Heart right ventricle (tissue), 16 donors: ENCODE measurements at regions not wholly inside any gene's neighbourhood (a gene's known extent, or its start where the extent isn't known, plus 50 kb on each side); places are given as distances from the start of the nearest gene placed in this dataset.
A peak's percentile ranks its signal among the peaks of the same experiment; 100 is the strongest.

Experiments used
- ATAC-seq, 8 donors: fragments of 200-7000 bp; cut with Tn5 transposase; one replicate each; pipeline ENCODE4 v1.9.1; 2020; ENCODE audit warnings: mild to moderate bottlenecking in 8 of 8, moderate library complexity in 8 of 8, moderate number of reproducible peaks in 1 of 8
- DNase-seq, 2 donors: peaks; one replicate each; pipeline ENCODE4 v3.0.0-alpha.2; 2020
- H3K27ac ChIP-seq, 10 donors: fragments of 200-600 bp; sonication (generic) in 2 of 10; one replicate each; pipeline versions ENCODE4 v1.5.0 to v1.8.0; 2020 to 2022; ENCODE audit warnings: mild to moderate bottlenecking in 3 of 10
- H3K27me3 ChIP-seq, 7 donors: fragments of 200-600 bp; one replicate each; pipeline ENCODE4 v1.8.0; 2021 to 2022; ENCODE audit warnings: mild to moderate bottlenecking in 2 of 7
- H3K36me3 ChIP-seq, 9 donors: fragments of 200-600 bp; sonication (generic) in 1 of 9; one replicate each; pipeline versions ENCODE4 v1.5.0 to v1.8.0; 2020 to 2022; ENCODE audit warnings: mild to moderate bottlenecking in 2 of 9
- H3K4me1 ChIP-seq, 9 donors: fragments of 200-600 bp; sonication (generic) in 1 of 9; one replicate each; pipeline versions ENCODE4 v1.5.0 to v1.8.0; 2020 to 2022; ENCODE audit warnings: mild to moderate bottlenecking in 4 of 9
- H3K4me3 ChIP-seq, 10 donors: fragments of 200-600 bp; sonication (generic) in 2 of 10; one replicate each; pipeline versions ENCODE4 v1.5.0 to v1.8.0; 2020 to 2022; ENCODE audit warnings: mild to moderate bottlenecking in 7 of 10, moderate library complexity in 2 of 10
- H3K9me3 ChIP-seq, 11 donors: fragments of 200-600 bp in 10 of 11; sonication (generic) in 2 of 11; one replicate each; pipeline versions ENCODE4 v1.5.0 to v1.8.0; 2013 to 2022; ENCODE audit warnings: mild to moderate bottlenecking in 2 of 11, control low read depth in 1 of 11, moderate library complexity in 1 of 11
- WGBS, 2 donors: extraction: QIAGEN DNeasy Blood & Tissue Kit; methylation state at CpG; one replicate each; pipeline ENCODE4 v1.1.7; 2013; ENCODE audit warnings: inconsistent platforms in 1 of 2; 5-methylcytosine and 5-hydroxymethylcytosine counted together
- intact Hi-C, 10 donors: fragments of 100-400 bp; cut with DNase I; formaldehyde crosslinking; loops; one replicate each; pipeline versions ENCODE4 v1.11.1 to v1.14.2; 2022
- TF ChIP-seq, protein P1 (sequence below), 9 donors: fragments of 200-600 bp; sonication (generic) in 2 of 9; IDR thresholded peaks; one replicate each; pipeline versions ENCODE4 v1.5.0 to v1.8.0; 2021 to 2022; ENCODE audit warnings: antibody characterized with exemption in 9 of 9, mild to moderate bottlenecking in 5 of 9, moderate library complexity in 1 of 9
- donor health status: Arrhythmogenic right ventricular cardiomyopathy.
- donor health status: ischemic (EF 13 %, LVEDD 7.1; RV severe dilation, severe dysfunction).
- donor health status: healthy with polysubstance abuse.
- donor health status: DM: no; HTN: yes; CAD: no.
- donor health status: DM: no; HTN: no; CAD: no.
- donor health status: ischemic (EF 25% LVEDD 6.9; RV normal size, moderate dysfunction).
- donor health status: ischemic (EF 25% LVEDD 5.7; RV mildly dilated, moderate dysfunction).
- donor health status: healthy.
- donor health status: DM: yes; HTN: yes; CAD: no.
- donor health status: Ischemic cardiomyopathy.
- donor health status: ischemic (EF 35%, LVEDD 5.7; RV mildly dilated, moderate dysfunction).
- donor health status: nonischemic (EF 11% LVEDD 7.7; RV severe dilation, severe dysfunction).
- donor health status: DM: yes; HTN: yes; CAD: no.
- donor health status: PGD.
- donor health status: ischemic (EF 29% LVEDD 5.4; RV normal size, mild dysfunction).
- donor health status: nonischemic (EF 23%, LVEDD 6.1; RV moderate dilation, normal function).

DNA sequence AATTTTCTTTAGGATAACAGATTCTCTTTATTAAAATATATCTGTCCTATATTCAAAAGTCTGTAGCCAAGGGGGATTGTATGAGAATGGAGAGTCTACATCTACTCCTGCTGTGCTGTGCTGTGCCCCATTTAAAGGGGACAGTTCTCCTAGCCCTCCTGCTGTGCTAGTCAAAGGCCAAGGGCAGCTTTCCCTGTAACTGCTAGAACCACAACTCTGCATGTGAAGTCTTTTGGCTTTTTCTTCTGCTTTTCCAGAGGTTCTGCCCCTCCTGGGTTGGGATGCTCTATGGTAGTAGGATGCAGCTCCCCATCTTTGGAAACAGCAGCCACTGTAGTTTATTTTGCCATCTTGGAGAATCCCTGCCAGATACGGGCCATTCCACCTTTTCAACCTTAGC lies 197.5 kb upstream of the JUN start:
- ATAC-seq (no peak), DNase-seq (no peak)
- WGBS, 2 donors: 97% methylated on average over 1 of the region's 1 CpG
- Histone ChIP-seq H3K36me3 (no peaks in the 10 kb centered on the region), H3K4me1 (peaks cover 5 to 34% (median 19%) of the 10 kb centered on the region in 9 donors), H3K9me3 (no peaks in the 10 kb centered on the region), H3K27ac (no peak overlapping the region), H3K27me3 (no peaks in the 10 kb centered on the region), H3K4me3 (no peak overlapping the region)
- intact Hi-C loops: loop anchor here in 3 of 10 donors (10.0 kb wide), 4 partner anchors 163 to 313 kb away; partner anchors contain the start of gene FGGY (in 1 of the 3)
- TF ChIP-seq, protein P1, sequence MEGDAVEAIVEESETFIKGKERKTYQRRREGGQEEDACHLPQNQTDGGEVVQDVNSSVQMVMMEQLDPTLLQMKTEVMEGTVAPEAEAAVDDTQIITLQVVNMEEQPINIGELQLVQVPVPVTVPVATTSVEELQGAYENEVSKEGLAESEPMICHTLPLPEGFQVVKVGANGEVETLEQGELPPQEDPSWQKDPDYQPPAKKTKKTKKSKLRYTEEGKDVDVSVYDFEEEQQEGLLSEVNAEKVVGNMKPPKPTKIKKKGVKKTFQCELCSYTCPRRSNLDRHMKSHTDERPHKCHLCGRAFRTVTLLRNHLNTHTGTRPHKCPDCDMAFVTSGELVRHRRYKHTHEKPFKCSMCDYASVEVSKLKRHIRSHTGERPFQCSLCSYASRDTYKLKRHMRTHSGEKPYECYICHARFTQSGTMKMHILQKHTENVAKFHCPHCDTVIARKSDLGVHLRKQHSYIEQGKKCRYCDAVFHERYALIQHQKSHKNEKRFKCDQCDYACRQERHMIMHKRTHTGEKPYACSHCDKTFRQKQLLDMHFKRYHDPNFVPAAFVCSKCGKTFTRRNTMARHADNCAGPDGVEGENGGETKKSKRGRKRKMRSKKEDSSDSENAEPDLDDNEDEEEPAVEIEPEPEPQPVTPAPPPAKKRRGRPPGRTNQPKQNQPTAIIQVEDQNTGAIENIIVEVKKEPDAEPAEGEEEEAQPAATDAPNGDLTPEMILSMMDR (IDR thresholded peaks at IDR 0.05): no peak

DNA sequence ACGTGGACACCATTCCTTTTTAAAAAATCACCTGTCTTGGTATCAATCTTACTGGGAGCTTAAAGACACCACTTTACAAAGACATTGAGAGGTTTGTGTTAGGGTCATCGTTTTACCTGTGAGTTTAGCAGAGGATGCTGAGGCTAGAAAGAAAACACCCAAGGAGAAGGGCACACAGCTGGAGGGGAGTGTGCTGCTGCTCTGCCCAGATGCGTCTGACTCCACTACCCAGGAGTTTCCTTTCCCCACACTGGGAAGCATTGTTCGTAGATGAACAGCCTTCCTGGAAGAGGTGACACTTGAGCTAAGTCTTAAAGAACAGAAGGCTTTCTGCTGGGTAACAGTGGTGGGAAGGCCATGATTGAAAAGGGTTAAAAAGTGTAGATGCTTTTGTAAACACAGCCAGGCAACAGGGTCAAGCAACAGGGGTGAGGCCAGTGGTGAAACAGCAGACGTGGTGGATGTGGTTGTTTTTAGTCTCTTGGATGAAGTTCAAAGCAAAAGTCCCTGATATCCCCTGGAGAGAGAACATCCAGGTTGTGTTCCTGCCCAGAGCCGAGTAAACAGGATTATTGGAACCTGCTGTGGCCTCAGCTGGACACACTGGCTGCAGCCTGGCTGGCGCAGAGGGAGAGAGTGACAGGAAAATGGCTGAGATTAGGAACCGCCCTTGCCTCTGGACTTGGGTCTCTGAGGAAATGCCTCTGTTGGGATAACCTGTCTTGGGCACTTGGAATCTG lies 198.6 kb upstream of the JUN start:
- no peaks in the 10 kb centered on the region for H3K36me3 ChIP-seq
- TF ChIP-seq, protein P1 (IDR thresholded peaks at IDR 0.05): no peak
- peak overlapping the region in 9 of 10 donors; percentile 24 to 68 (median 52) for H3K27ac ChIP-seq
- no peaks in the 10 kb centered on the region for H3K27me3 ChIP-seq
- intact Hi-C loops: loop anchor here in 3 of 10 donors (2.0 to 10.0 kb wide), 5 partner anchors 162 to 312 kb away; partner anchors contain the start of genes FGGY (in 1 of the 3) and JUN (in 1 of the 3)
- no peak overlapping the region for H3K4me3 ChIP-seq
- peak; percentile 34 to 40 for DNase-seq
- peaks cover 5 to 34% (median 27%) of the 10 kb centered on the region in 9 donors for H3K4me1 ChIP-seq
- peak; percentile 39 to 97 (median 84) for ATAC-seq
- no peaks in the 10 kb centered on the region for H3K9me3 ChIP-seq
- WGBS, 2 donors: 39 to 42% methylated on average over 8 of the region's 8 CpGs

DNA sequence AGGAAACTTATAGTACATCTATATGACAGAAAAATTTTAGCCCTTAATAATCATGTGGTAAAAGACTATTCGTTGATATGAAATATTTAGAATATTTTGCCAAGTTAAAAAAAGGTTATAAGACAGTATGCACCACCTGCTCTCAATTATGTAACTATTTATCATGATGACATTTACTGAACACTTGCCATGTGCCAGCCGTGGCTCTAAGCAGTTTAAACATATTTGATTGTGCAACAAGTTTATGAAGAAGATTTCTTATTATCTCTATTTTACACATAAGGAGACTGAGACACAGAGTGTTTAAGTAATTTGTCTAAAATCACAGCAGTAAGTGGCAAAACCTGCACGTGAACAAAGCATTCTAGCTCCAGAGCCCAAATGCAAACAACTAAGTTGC lies 199.3 kb upstream of the JUN start:
- Histone ChIP-seq H3K36me3 (no peaks in the 10 kb centered on the region), H3K27me3 (no peaks in the 10 kb centered on the region), H3K27ac (peak overlapping the region in 5 of 10 donors; percentile 35 to 62 (median 52)), H3K4me1 (peaks cover 5 to 41% (median 35%) of the 10 kb centered on the region in 9 donors), H3K9me3 (no peaks in the 10 kb centered on the region), H3K4me3 (no peak overlapping the region)
- 33 to 34% methylated on average over 3 of the region's 3 CpGs for WGBS, 2 donors
- DNase-seq (no peak), ATAC-seq (no peak)
- intact Hi-C loops: loop anchor here in 3 of 10 donors (2.0 to 10.0 kb wide), 5 partner anchors 162 to 312 kb away; partner anchors contain the start of genes FGGY (in 1 of the 3) and JUN (in 1 of the 3)
- TF ChIP-seq, protein P1 (IDR thresholded peaks at IDR 0.05): no peak

DNA sequence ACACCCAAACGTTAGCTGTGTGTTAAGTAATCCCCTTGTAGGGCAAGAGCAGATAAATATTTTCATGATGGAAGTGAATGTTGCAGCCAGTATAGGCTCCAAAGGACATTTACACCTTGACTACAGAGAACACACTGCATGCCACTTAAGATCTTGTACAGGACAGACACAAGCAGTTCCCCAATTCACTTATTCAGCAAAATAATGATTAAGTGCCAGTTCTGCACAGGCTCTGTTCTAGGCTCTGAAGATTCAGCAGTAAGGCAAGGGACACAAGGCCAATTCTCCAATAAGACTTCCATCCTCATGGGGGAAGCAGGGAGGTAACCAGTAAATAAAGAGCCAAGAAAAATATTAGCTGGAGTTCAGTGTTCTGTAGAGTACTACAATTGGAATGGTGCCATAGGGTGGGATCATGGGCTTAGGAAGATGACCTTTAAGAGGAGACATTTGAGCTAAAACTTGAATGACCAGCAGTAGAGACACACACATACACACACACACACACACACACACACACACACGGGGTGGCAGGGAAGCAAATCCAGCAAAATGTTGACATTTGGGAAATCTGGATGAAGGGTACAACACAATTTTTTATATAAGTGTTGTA lies 199.9 kb upstream of the JUN start:
- DNase-seq: no peak

More for the DNA sequence above, 199.9 kb upstream of the JUN start:
- WGBS, 2 donors: 38 to 45% methylated on average over 2 of the region's 2 CpGs
- peaks cover 5 to 44% (median 35%) of the 10 kb centered on the region in 9 donors for H3K4me1 ChIP-seq
- no peaks in the 10 kb centered on the region for H3K9me3 ChIP-seq
- TF ChIP-seq, protein P1 (IDR thresholded peaks at IDR 0.05): no peak
- H3K36me3 ChIP-seq: no peaks in the 10 kb centered on the region
- H3K27me3 ChIP-seq: no peaks in the 10 kb centered on the region
- peak in 7 of 8 donors; percentile 33 to 74 (median 49) for ATAC-seq
- intact Hi-C loops: loop anchor here in 3 of 10 donors (2.0 to 10.0 kb wide), 5 partner anchors 161 to 311 kb away; partner anchors contain the start of genes FGGY (in 1 of the 3) and JUN (in 1 of the 3)
- H3K27ac ChIP-seq: peak overlapping the region in 3 of 10 donors; percentile 2 to 62 (median 52)
- H3K4me3 ChIP-seq: no peak overlapping the region
